Tibial nerve (tissue), 4 donors: ENCODE measurements at regions not wholly inside any gene's neighbourhood (a gene's known extent, or its start where the extent isn't known, plus 50 kb on each side); places are given as distances from the start of the nearest gene placed in this dataset.

Source experiments
- EP300 ChIP-seq, 2 donors: sonication (generic); formaldehyde crosslinking; IDR thresholded peaks; one replicate each; pipeline ENCODE4 v1.6.1; 2017; ENCODE audit warnings: antibody characterized with exemption in 2 of 2, mild to moderate bottlenecking in 1 of 2
- POLR2A ChIP-seq, 2 donors: fragments of 450-650 bp; IDR thresholded peaks; one replicate each; pipeline ENCODE4 v1.6.1; 2017; ENCODE audit warnings: antibody characterized with exemption in 2 of 2, mild to moderate bottlenecking in 2 of 2, moderate library complexity in 2 of 2
- TF ChIP-seq, protein P1 (sequence below), 5 experiments: fragments of 200-600 bp in 3 of 5; fragments of 450-650 bp in 2 of 5; sonication (generic) in 3 of 5; IDR thresholded peaks; one replicate each; pipeline ENCODE4 v1.5.1; 2016 to 2019; ENCODE audit warnings: antibody characterized with exemption in 5 of 5, mild to moderate bottlenecking in 3 of 5, moderate library complexity in 2 of 5

DNA sequence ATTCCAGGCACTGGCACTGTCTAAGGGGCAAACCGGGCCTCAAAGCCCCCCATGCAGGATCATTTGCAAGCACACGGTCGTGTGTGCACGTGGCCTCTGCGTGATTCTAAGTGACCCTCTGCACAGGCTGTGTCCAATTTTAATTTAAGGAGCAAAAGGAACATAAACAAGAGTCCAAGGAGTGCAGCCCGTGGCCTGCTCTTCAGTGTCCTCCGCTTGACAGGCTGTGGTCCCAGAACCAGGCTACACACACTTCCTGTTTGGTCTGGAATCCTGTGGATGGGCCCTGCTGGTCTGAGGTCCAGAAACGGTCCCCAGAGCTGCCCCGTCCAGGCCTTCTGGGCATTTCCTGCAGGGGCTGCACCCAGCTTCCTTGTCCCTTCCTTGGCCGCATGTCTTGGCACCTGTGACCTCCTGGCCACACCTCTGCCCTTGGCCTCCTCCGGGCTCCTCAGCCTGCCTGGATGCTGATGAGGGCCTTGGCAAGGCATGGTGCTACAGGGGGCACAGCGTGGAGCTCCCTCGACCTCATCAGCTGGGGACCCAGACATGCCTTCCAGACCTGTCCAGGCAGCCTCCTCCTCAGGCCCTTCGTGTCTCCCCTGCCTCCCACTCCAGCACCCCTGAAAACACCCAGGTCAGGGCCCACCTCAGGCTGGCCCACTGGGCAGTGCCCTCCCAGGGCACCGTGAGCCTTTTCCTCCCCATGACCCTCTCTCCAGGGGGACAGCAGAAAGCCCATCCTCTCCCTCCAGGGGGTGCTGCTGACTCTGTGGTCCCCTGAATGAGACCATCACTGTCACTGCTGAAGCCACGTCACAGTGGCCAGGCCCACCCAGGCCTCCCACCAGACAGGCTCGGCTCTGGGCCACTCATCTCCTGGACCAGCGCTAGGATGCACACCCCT, 136.4 kb upstream of the GPC1 start:
- TF ChIP-seq, protein P1, sequence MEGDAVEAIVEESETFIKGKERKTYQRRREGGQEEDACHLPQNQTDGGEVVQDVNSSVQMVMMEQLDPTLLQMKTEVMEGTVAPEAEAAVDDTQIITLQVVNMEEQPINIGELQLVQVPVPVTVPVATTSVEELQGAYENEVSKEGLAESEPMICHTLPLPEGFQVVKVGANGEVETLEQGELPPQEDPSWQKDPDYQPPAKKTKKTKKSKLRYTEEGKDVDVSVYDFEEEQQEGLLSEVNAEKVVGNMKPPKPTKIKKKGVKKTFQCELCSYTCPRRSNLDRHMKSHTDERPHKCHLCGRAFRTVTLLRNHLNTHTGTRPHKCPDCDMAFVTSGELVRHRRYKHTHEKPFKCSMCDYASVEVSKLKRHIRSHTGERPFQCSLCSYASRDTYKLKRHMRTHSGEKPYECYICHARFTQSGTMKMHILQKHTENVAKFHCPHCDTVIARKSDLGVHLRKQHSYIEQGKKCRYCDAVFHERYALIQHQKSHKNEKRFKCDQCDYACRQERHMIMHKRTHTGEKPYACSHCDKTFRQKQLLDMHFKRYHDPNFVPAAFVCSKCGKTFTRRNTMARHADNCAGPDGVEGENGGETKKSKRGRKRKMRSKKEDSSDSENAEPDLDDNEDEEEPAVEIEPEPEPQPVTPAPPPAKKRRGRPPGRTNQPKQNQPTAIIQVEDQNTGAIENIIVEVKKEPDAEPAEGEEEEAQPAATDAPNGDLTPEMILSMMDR (IDR thresholded peaks at IDR 0.05): no peak
- TF ChIP-seq POLR2A (IDR thresholded peaks at IDR 0.05): no peak
- no peak for TF ChIP-seq EP300 (IDR thresholded peaks at IDR 0.05)
